ENCODE measurements at regions not wholly inside any gene's neighbourhood (a gene's known extent, or its start where the extent isn't known, plus 50 kb on each side); places are given as distances from the start of the nearest gene placed in this dataset.

- Histone ChIP-seq H3K36me3 (ENCODE audit: control insufficient read depth, insufficient read depth, low read length) (no peaks in the 10 kb centered on the region), H3K4me3 (replicated peaks in 1 of 4; ENCODE audit: control extremely low read depth in 1 of 4, insufficient read depth in 1 of 4, low read depth in 3 of 4, low read length in 4 of 4) (no peak overlapping the region), H3K4me2 (ENCODE audit: extremely low read depth, insufficient read depth, low read length) (no peak overlapping the region), H3K79me2 (ENCODE audit: control insufficient read depth, insufficient read depth, low read length) (no peaks in the 10 kb centered on the region), H3K27me3 (ENCODE audit: control insufficient read depth, insufficient read depth, low read length) (no peaks in the 10 kb centered on the region), H3K9me3 (ENCODE audit: control insufficient read depth, insufficient read depth, low read depth, low read length) (no peaks in the 10 kb centered on the region), H4K20me1 (ENCODE audit: control insufficient read depth, extremely low read depth, insufficient read depth, low read length) (no peaks in the 10 kb centered on the region), H3K27ac (ENCODE audit: insufficient read depth, low read length) (no peak overlapping the region), H3K9ac (ENCODE audit: insufficient read depth, low read length) (no peak overlapping the region), H2AFZ (ENCODE audit: low read length) (no peak overlapping the region), H3K4me1 (ENCODE audit: control insufficient read depth, extremely low read depth, insufficient read depth, low read length) (peaks cover 3% of the 10 kb centered on the region)
- no peak for TF ChIP-seq EZH2 (IDR thresholded peaks at IDR 0.05; ENCODE audit: low read length, missing control alignments)
- no peak for TF ChIP-seq CTCF (conservative IDR thresholded peaks at IDR 0.05 in 1 of 2, IDR thresholded peaks at IDR 0.05 in 1 of 2; ENCODE audit: low read depth in 1 of 2, low read length in 2 of 2)
- peak in 1 of 2 donors; percentile 34 for DNase-seq (ENCODE audit: low read depth in 2 of 2)
Measured at GRCh38 chr16:65413861-65414260, 292.0 kb upstream of the CDH11 start.

- Histone ChIP-seq H4K20me1 (ENCODE audit: control insufficient read depth, extremely low read depth, insufficient read depth, low read length) (no peaks in the 10 kb centered on the region), H2AFZ (ENCODE audit: low read length) (no peak overlapping the region), H3K27me3 (ENCODE audit: control insufficient read depth, insufficient read depth, low read length) (no peaks in the 10 kb centered on the region), H3K9ac (ENCODE audit: insufficient read depth, low read length) (no peak overlapping the region), H3K27ac (ENCODE audit: insufficient read depth, low read length) (no peak overlapping the region), H3K4me1 (ENCODE audit: control insufficient read depth, extremely low read depth, insufficient read depth, low read length) (peaks cover 3% of the 10 kb centered on the region), H3K4me3 (replicated peaks in 1 of 4; ENCODE audit: control extremely low read depth in 1 of 4, insufficient read depth in 1 of 4, low read depth in 3 of 4, low read length in 4 of 4) (no peak overlapping the region), H3K36me3 (ENCODE audit: control insufficient read depth, insufficient read depth, low read length) (no peaks in the 10 kb centered on the region), H3K4me2 (ENCODE audit: extremely low read depth, insufficient read depth, low read length) (no peak overlapping the region), H3K79me2 (ENCODE audit: control insufficient read depth, insufficient read depth, low read length) (no peaks in the 10 kb centered on the region), H3K9me3 (ENCODE audit: control insufficient read depth, insufficient read depth, low read depth, low read length) (no peaks in the 10 kb centered on the region)
- TF ChIP-seq EZH2 (IDR thresholded peaks at IDR 0.05; ENCODE audit: low read length, missing control alignments), result no peak
- no peak for TF ChIP-seq CTCF (conservative IDR thresholded peaks at IDR 0.05 in 1 of 2, IDR thresholded peaks at IDR 0.05 in 1 of 2; ENCODE audit: low read depth in 1 of 2, low read length in 2 of 2)
- DNase-seq (ENCODE audit: low read depth in 2 of 2), result peak; percentile 26 to 82
Measured at GRCh38 chr16:65410801-65411200, 288.9 kb upstream of the CDH11 start.

- TF ChIP-seq EZH2 (IDR thresholded peaks at IDR 0.05; ENCODE audit: low read length, missing control alignments), result no peak
- TF ChIP-seq CTCF (conservative IDR thresholded peaks at IDR 0.05 in 1 of 2, IDR thresholded peaks at IDR 0.05 in 1 of 2; ENCODE audit: low read depth in 1 of 2, low read length in 2 of 2), result no peak
- no peaks in the 10 kb centered on the region for H4K20me1 ChIP-seq (ENCODE audit: control insufficient read depth, extremely low read depth, insufficient read depth, low read length)
- H3K4me2 ChIP-seq (ENCODE audit: extremely low read depth, insufficient read depth, low read length), result no peak overlapping the region
- H3K4me1 ChIP-seq (ENCODE audit: control insufficient read depth, extremely low read depth, insufficient read depth, low read length), result peaks cover 2% of the 10 kb centered on the region
- H3K27me3 ChIP-seq (ENCODE audit: control insufficient read depth, insufficient read depth, low read length), result no peaks in the 10 kb centered on the region
- no peak overlapping the region for H2AFZ ChIP-seq (ENCODE audit: low read length)
- H3K27ac ChIP-seq (ENCODE audit: insufficient read depth, low read length), result no peak overlapping the region
- H3K9ac ChIP-seq (ENCODE audit: insufficient read depth, low read length), result no peak overlapping the region
- peak in 1 of 2 donors; percentile 62 for DNase-seq (ENCODE audit: low read depth in 2 of 2)
- no peaks in the 10 kb centered on the region for H3K9me3 ChIP-seq (ENCODE audit: control insufficient read depth, insufficient read depth, low read depth, low read length)
- H3K4me3 ChIP-seq (replicated peaks in 1 of 4; ENCODE audit: control extremely low read depth in 1 of 4, insufficient read depth in 1 of 4, low read depth in 3 of 4, low read length in 4 of 4), result no peak overlapping the region
- no peaks in the 10 kb centered on the region for H3K79me2 ChIP-seq (ENCODE audit: control insufficient read depth, insufficient read depth, low read length)
- H3K36me3 ChIP-seq (ENCODE audit: control insufficient read depth, insufficient read depth, low read length), result no peaks in the 10 kb centered on the region
Measured at GRCh38 chr16:65409510-65409909, 287.6 kb upstream of the CDH11 start.
